SK-N-DZ (cell line): ENCODE measurements at regions not wholly inside any gene's neighbourhood (a gene's known extent, or its start where the extent isn't known, plus 50 kb on each side); places are given as distances from the start of the nearest gene placed in this dataset.

ENCODE experiments used
- DNase-seq: peaks from one replicate; pipeline ENCODE4 v3.0.0-alpha.2; 2015; ENCODE audit warnings: low spot score

DNA sequence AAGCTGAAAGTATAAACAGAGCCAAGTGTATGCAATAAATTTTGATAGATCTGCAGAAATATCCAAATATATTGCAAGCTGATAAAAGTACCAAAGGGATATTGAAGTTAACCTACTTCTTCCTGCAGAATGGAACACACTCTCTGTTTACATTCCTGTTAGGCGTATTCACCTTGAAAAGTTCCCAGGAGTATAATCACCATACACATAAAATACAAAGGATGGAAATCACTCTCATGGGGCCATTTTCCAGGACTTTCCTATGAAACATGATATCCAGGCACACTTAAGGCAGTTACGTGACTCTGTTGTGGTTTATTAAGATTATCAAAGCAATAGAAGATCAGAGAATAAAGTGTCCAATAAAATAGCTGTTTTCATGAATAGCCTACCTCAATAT is 1142.3 kb downstream of the NLGN4X start:
- DNase-seq: no peak

GRCh38 chrX:5084279-5084678 is 1144.4 kb downstream of the NLGN4X start:
- DNase-seq: no peak

GRCh38 chrX:5082705-5083104 is 1146.0 kb downstream of the NLGN4X start:
- DNase-seq: no peak

- no peak for DNase-seq
These were observed 1147.9 kb downstream of the NLGN4X start for GRCh38 chrX:5080791-5081190.

GRCh38 chrX:5068550-5068949 is 1160.1 kb downstream of the NLGN4X start:
- no peak for DNase-seq

GRCh38 chrX:5057786-5058185 is 1170.9 kb downstream of the NLGN4X start:
- DNase-seq: no peak

DNA sequence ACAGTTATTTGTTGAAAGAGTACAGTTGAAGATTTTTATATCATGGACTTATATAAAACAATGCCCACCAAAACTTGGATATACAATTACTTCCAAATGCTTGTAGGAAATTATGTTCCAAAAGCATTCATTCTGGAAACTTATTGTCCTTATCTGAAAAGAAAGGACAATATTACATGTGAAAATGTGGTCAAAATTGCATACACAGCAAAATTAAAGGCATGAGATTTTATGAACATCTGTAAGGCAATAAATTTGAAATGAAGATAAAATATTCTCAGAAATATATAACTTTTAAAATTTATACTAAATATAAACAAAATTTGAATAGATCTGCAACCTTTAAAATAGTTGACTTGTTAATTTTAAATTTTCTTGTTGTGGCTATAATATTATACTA is 1173.8 kb downstream of the NLGN4X start:
- DNase-seq: no peak

DNA sequence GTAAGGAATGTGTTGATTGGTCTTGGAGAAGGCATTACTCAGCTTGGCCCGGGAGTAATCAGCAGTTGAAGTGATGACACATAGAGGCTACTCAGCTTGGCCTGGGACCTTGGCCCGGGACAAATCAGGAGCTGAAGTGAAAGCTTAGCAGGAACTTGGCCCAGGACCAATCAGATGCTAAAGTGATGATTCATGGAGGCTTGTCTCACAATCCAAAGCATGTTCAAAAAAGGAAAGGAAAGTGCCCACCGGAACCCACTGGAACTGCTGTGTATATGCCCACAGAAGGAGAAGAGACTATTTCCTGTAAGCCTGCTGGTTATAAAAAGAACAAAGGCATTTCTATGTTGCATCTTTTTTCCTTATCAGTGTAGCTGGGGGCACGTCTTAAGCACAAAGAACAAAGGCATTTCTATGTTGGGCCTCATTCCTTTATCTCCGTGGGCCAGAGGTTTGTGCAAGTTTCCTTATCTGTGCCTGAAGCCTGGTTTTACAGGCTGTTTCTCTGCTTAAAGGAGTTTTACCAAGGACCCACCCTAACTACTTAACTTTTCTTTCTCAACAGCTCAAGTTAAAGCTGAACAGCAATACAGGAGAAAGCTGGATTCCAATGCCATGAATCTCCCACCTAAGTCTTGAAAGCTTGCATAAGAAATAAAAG is 1176.7 kb downstream of the NLGN4X start:
- DNase-seq: no peak

GRCh38 chrX:5042563-5042962 is 1186.1 kb downstream of the NLGN4X start:
- DNase-seq: no peak

DNA sequence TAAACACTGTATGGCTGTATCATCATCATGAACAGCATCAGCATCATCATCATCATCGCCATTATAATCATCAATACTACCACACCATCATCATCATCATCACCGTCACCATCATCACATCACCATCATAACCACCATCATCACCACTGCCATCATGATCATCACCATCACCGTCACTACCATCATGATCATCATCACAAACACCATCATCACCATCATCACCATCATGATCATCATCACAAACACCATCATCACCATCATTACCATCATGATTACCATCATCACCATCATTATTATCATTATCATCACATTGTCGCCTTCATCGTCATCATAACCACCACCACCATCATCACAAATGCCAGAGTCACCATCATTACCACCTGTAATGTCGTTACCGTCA is 1196.9 kb downstream of the NLGN4X start:
- no peak for DNase-seq

- DNase-seq: no peak
These were observed 1213.2 kb downstream of the NLGN4X start for GRCh38 chrX:5015451-5015850.

GRCh38 chrX:4994855-4995254 is 1233.8 kb downstream of the NLGN4X start:
- DNase-seq: no peak

- no peak for DNase-seq
These were observed 1250.1 kb downstream of the NLGN4X start for GRCh38 chrX:4978613-4979012.

- DNase-seq: no peak
These were observed 1257.0 kb downstream of the NLGN4X start for GRCh38 chrX:4971646-4972045.

GRCh38 chrX:4964112-4964511 is 1250.7 kb upstream of the PRKX start:
- DNase-seq: no peak

DNA sequence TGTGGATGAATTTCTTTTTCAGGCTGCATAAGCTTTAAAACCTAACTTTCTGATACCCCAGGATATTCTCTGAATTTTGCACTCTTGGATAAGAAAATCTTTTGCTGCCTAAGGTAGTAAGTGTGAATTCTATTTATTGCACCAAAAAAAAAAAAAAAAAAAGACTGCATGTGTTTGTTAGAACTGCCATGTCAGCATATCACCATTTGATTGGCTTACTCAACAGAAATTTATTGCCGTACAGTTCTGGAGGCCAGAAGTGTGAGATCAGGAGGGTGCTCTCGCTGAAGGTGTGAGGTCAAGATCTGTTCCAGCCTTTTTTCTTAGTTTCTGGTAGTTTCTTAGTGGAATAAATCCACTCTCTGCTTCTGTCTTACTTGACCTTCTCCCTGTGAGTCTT is 1250.0 kb upstream of the PRKX start:
- DNase-seq: no peak

GRCh38 chrX:4944767-4945166 is 1231.3 kb upstream of the PRKX start:
- DNase-seq: no peak

DNA sequence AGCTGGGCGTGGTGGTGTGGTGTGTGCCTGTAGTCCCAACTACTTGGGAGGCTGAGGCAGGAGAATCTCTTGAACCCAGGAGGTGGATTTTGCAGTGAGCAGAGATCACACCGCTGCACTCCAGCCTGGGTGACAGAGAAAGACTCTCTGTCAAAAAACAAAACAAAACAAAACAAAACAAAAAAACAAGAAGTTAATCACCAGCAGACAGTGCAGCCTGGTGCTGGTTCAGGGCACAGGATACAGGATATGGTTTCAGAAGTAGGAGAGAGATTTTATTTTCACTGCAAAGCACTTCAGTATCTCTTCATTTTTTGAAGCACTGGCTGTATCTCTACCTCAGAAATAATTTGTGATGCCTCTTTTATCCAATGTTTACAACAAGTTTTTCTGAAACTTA is 1222.9 kb upstream of the PRKX start:
- DNase-seq: no peak

DNA sequence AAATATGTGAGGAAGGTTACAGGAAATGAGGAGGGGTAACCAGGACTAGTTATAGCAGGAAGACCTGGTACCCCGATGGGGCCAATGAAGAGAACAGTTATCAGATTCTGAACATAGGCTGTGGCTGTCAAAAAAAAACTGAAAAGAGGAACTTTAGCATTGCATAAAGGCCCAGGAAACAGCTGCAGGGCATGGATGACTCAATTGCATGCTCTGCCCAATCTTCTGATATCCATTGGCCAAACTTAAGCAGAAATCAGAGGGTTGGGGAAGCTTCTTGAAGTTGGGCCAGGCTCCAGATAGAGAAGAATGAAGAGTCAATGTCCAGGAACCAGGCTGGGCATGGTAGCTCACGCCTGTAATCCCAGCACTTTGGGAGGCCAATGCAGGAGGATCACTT is 1222.4 kb upstream of the PRKX start:
- DNase-seq: no peak

- no peak for DNase-seq
These were observed 1222.0 kb upstream of the PRKX start for GRCh38 chrX:4935401-4935800.

DNA sequence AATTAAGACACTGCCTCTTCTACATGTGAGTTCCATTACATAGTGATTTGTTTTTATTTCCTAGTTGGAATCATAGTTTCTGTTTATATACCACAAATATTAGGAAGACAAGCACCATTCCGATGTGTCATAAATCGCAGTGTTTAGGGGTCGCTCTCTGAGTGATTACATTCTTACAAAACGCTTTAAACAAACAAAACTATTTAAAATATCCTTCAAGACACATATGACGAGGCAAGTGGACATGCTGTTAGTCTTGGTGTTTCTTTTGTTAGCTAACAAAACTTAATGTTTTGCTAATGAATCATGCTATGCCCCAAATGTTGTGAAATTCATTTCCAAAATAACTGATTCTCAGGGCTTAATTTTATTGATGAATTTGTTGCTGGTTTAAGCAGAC is 1219.3 kb upstream of the PRKX start:
- DNase-seq: no peak

GRCh38 chrX:4930426-4930825 is 1217.0 kb upstream of the PRKX start:
- DNase-seq: no peak

DNA sequence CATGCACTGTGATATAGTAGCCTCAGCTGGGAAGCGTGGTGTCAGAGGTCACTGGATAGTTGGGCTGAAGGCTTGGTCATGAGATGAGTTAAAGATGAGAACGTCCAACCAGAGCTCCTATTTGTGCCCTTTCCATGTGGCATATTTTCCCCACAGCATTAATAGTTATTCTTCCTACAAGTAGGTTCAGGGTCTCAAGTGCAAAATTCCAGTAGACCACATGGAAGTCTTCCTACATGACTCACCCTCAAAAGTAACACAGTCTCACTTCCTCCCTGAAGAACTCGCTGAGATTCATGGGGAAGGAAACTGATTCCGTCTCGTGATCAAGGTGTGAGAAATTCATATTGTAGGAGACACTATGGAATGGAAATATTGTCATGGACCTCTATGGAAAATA is 1212.5 kb upstream of the PRKX start:
- DNase-seq: no peak

DNA sequence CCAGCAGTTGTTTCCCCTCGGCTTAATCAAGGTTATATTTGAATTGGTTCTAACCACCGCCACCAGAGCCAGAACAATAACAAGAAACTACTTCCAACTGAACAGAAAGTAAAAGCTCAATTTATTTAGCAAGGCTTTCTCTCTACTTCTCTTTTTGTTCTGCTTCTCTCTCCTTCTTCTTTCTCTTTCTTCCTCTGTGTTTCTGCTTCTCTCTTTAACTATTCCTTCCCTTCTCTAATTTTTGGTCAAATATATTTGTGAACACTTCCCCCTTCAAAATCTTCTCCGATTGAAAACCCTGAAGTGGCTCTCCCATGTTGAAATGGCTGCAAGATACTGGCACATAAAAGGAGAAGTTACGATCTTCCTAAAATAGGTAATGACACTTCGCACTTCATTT is 1195.9 kb upstream of the PRKX start:
- DNase-seq: no peak
